ENCODE measurements at regions not wholly inside any gene's neighbourhood (a gene's known extent, or its start where the extent isn't known, plus 50 kb on each side); places are given as distances from the start of the nearest gene placed in this dataset.

DNA sequence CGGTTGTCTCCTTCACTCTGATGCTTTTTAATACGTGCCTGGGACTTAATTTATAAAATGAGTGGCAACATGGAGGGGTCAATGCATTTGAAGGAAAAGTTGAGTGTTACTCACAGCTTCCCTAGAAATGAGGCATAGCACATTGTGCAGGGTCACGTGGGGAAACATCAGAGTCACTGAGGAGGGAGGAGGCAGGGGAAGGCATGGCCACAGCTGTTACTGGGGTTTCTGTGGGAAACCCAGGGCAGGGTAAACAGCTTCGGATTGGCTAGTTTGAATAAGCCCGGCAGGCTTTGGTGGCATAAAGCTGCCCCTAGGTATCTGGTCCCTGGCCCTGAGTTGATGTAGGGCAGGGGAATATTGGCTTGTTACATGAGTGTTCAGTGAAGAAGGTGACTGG, 98.9 kb upstream of the ST8SIA2 start:
- intact Hi-C loops (cut with DNase I), result no loop called here
- DNase-seq (ENCODE audit: low spot score), result no peak

GRCh38 chr15:92304223-92304975, 89.3 kb upstream of the ST8SIA2 start:
- DNase-seq (ENCODE audit: low spot score), result no peak
- intact Hi-C loops (cut with DNase I), result no loop called here

- intact Hi-C loops (cut with DNase I), result no loop called here
Measured at GRCh38 chr15:92305343-92305742, 88.3 kb upstream of the ST8SIA2 start.

DNA sequence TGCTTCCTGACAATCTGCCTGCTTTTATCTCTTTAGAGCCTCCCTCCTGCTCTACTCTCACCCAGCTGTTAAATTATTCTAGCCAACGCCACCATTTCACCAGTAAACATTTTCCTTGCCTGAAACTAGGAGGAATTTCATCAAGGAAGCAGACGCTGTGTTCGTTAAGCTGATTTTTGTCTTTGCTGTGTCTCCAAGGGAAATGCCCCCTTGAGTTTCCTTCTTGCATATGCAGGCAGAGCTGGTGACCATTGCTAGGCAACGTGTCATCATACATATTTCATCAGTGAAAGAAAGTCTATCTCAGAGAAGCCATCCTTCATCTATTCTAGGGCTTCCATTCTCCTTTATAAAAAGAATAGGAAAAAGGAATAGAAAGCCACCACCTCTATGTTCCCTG, 87.0 kb upstream of the ST8SIA2 start:
- DNase-seq (ENCODE audit: low spot score), result no peak
- intact Hi-C loops (cut with DNase I), result no loop called here

More at GRCh38 chr15:92305343-92305742, 88.3 kb upstream of the ST8SIA2 start:
- no peak for DNase-seq (ENCODE audit: low spot score)

GRCh38 chr15:92315144-92315543, 78.5 kb upstream of the ST8SIA2 start:
- DNase-seq (ENCODE audit: low spot score), result no peak
- intact Hi-C loops (cut with DNase I), result no loop called here

DNA sequence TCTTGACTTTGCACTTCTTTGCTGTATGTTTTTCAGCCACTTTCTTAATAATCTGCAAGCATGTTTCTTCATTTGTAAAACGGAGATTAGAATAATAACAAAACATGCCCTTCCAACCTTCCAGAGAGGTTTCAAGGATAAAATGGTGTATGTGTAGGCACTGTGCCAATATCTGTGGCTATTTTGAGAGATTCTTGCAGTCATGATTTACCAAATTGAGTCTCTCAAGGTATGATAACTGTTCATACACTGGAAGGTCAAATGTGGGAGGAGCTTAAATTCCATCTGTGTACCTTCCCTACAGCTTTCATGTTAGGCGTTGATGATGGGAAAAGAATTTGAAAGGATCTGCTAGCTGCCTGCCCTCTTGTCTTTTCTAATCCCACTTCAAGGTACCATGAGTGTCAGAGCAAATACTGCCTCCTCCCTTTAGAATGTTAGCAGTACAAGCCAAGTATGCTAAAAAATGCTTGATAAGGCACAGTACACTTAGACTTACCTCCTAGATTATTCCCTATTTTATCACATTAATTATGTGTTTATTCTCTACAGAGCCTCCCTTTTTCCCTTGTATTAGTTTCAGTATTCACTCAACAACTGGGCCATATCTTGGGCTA, 78.0 kb upstream of the ST8SIA2 start:
- intact Hi-C loops (cut with DNase I), result no loop called here
- DNase-seq (ENCODE audit: low spot score), result no peak

GRCh38 chr15:92316586-92317295, 76.9 kb upstream of the ST8SIA2 start:
- intact Hi-C loops (cut with DNase I), result no loop called here
- DNase-seq (ENCODE audit: low spot score), result no peak

DNA sequence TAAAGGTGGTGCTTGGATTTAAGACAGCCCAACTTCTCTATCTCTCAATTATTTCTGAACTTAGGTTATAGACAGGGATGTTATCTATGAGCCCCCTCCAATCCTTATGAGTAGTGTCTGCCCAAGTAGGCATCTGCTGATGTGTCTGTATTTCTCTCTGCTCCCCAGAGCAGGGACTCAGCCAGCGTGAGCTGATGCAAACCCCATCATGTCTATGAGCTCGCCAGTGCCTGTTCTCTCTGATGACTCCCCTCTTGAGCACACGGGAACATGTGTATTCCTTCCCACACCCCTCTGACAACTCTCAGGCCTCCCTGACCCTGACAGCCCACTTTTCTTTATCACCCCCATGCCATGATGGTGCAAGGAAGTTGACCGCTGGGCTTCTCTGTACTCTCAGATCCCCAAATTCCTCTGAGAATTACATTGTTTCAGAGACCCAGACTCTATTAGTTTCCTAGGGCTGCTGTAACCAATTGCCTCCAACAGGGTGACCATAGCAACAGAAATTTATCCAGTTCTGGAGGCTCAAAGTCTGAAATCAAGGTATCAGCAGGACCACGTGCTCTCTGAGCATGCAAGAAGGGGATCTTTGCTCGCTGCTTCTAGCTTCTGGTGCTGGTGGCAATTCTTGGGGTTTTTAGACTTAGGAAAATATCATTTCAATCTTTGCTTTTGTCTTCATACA, 73.5 kb upstream of the ST8SIA2 start:
- intact Hi-C loops (cut with DNase I), result no loop called here
- DNase-seq (ENCODE audit: low spot score), result no peak

DNA sequence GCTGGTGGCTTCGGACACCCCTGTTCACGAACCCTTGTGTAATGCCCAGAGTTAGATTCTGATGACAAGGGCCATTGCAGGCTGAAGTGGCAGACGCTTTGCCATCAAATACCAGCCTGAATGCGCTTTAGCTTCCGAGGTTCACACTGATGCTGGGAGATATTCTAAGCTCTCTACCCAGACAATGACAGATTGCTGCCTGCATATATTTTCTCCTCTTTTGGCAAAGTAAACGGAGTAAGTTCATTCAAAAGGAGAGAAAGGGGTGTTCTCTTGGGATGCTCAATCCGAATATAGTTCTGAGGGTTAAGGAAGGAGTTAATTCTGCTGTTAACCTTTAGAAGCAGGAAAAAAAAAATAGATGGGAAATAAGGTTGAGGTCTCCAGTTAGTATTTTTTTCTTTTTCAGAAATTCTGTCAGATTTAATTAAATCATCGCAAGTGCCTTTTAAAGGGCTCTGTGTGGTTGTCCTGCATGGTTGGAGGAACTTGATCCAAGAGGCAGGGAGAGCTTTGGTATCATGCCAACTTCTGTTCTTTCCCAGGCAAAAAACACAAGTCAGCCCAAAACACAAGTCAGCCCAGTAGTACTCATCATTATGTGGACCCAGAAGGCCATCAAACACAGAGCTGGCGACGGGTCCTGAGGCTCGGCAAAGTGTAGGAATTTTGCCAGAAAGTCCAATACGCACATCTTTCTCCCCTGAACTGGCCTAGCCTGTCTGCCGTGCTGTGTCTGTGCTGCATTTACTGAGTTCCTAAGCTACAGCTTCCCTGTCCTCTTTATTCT, 70.9 kb upstream of the ST8SIA2 start:
- no peak for DNase-seq (ENCODE audit: low spot score)
- intact Hi-C loops (cut with DNase I), result no loop called here

GRCh38 chr15:92323525-92323924, 70.2 kb upstream of the ST8SIA2 start:
- intact Hi-C loops (cut with DNase I), result no loop called here

DNA sequence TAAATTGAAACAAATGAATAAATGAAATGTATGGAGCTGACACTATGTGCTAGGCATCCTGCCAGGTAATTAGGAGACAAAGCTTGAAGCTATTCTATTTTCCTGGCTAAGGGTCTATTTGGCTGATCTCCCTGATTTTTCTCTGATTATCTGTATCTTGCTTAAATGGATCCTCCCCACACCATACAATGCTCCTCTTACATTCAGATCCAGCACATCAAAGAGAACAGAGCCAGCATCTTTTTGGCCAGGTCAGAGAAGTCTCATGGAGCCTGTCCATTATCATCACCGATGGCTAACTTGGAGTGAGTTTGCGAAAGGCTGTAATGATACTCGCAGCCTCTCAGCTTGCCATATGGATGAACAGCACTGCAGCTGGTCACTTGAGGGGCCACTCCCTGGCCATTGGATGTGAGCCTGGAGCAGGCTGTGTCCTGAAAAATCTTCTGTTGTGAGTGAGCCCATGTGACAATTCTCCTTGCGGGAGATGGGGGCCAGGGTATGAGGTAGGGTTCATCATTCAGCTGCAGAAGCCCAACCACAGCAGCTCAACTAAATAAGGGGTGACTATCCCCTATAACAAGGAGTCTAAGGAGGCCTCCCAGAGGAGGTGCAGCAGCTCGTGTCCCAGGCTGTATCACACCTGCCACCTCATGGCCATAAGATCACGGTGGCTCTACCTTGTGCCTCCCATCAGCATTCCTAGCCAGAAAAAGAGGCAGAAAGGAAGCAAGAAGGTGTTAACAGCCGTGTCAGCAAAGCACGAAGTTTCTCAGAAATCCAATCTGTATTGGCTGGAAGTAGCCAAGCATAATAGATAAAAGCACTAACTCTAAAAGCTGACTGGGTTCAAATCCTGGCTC, 69.3 kb upstream of the ST8SIA2 start:
- no peak for DNase-seq (ENCODE audit: low spot score)
- intact Hi-C loops (cut with DNase I), result no loop called here

More at GRCh38 chr15:92323525-92323924, 70.2 kb upstream of the ST8SIA2 start:
- DNase-seq (ENCODE audit: low spot score), result no peak

GRCh38 chr15:92326236-92326635, 67.4 kb upstream of the ST8SIA2 start:
- intact Hi-C loops (cut with DNase I), result no loop called here
- DNase-seq (ENCODE audit: low spot score), result no peak

- no peak for DNase-seq (ENCODE audit: low spot score)
- intact Hi-C loops (cut with DNase I), result no loop called here
Measured at GRCh38 chr15:92327033-92327432, 66.6 kb upstream of the ST8SIA2 start.

GRCh38 chr15:92328207-92328606, 65.5 kb upstream of the ST8SIA2 start:
- DNase-seq (ENCODE audit: low spot score), result no peak
- intact Hi-C loops (cut with DNase I), result no loop called here

- DNase-seq (ENCODE audit: low spot score), result no peak
- intact Hi-C loops (cut with DNase I), result no loop called here
Measured at GRCh38 chr15:92332125-92332899, 61.4 kb upstream of the ST8SIA2 start.

DNA sequence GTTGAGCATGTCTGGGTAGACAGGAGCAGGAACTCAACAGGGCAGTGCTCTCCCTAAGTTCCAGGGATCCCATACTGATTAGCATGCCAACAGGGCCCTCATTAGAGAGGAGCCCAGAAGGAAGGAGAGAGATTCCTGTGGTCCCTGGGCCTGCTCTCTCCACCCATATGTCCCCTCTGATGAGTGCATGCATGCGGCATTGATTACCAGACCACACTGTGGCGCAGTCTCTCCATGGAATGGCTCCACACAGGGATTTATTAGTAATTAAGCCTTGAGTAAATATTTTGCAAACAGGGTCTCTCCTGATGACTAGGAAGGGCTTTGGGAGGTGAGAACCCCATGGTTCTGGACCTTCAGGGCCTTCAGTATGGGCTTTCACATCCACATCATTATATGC, 60.0 kb upstream of the ST8SIA2 start:
- intact Hi-C loops (cut with DNase I), result no loop called here
- no peak for DNase-seq (ENCODE audit: low spot score)

DNA sequence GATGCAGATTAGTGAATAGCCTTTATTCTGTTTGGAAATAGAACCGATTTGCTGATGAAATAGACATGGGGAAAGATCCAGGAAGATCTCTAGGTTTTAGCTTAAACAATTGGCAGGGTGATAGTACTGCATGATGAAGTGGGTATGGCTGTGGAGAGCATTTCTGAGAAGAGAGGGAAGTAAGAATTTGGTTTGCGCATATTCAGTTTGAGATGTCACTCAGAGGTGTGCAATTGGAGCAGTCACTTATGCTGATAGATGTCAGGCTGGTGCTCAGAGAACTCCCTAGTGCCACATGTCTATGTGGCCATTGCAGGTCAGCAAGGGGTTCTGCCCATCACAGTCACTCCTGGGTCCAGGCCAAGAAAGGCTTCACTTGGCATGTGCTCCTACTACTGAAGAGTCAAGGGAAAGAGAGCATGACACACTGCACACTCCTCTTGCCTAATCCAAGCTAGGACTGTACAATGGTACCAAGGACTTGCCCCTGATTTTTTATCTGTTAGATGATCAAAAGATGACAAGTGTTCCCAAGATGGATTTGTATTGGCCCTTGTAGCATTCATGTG, 57.2 kb upstream of the ST8SIA2 start:
- no peak for DNase-seq (ENCODE audit: low spot score)
- intact Hi-C loops (cut with DNase I), result no loop called here

GRCh38 chr15:92339361-92339760, 54.3 kb upstream of the ST8SIA2 start:
- DNase-seq (ENCODE audit: low spot score), result no peak
- intact Hi-C loops (cut with DNase I), result no loop called here

All from cardiac septum (tissue), 1 donor.